GM23248 (cell line): ENCODE measurements at regions not wholly inside any gene's neighbourhood (a gene's known extent, or its start where the extent isn't known, plus 50 kb on each side); places are given as distances from the start of the nearest gene placed in this dataset.

Experiments
- EZH2 ChIP-seq: fragments of 200-600 bp; sonication (generic); IDR thresholded peaks from 2 replicates; pipeline ENCODE4 v1.6.1; 2018; ENCODE audit warnings: antibody characterized with exemption, mild to moderate bottlenecking; ENCODE audit not compliant: insufficient read depth, poor library complexity, severe bottlenecking
- EZH2phosphoT487 ChIP-seq: fragments of 200-600 bp; sonication (generic); IDR thresholded peaks from 2 replicates; pipeline ENCODE4 v1.6.1; 2018; ENCODE audit warnings: antibody characterized with exemption, moderate library complexity, mild to moderate bottlenecking, low read depth; ENCODE audit not compliant: insufficient read depth

DNA sequence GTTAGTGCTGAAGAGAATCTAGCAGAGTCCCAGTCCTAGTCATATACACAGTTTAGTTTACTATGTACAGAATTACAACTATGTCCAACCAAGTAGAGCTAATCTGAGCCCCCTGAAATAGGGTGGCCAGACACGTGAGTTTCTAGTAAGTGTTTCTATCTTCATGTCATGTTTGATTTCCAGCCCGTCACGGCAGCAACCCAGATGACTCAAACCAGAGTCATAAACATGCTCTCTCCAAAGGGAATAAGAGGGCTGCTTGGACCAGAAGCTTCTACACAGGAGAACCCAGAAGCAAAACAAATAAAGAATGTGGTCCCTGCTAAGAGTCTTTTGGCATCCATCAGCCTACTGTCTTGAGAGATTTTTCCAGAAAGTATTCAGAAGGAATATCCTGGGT, 64.9 kb upstream of the WIPF1 start:
- TF ChIP-seq EZH2 (no peak), EZH2phosphoT487 (no peak)
